Tibial nerve (tissue), 4 donors: ENCODE measurements at regions not wholly inside any gene's neighbourhood (a gene's known extent, or its start where the extent isn't known, plus 50 kb on each side); places are given as distances from the start of the nearest gene placed in this dataset.

Source experiments
- EP300 ChIP-seq, 2 donors: sonication (generic); formaldehyde crosslinking; IDR thresholded peaks; one replicate each; pipeline ENCODE4 v1.6.1; 2017; ENCODE audit warnings: antibody characterized with exemption in 2 of 2, mild to moderate bottlenecking in 1 of 2
- POLR2A ChIP-seq, 2 donors: fragments of 450-650 bp; IDR thresholded peaks; one replicate each; pipeline ENCODE4 v1.6.1; 2017; ENCODE audit warnings: antibody characterized with exemption in 2 of 2, mild to moderate bottlenecking in 2 of 2, moderate library complexity in 2 of 2
- TF ChIP-seq, protein P1 (sequence below), 5 experiments: fragments of 200-600 bp in 3 of 5; fragments of 450-650 bp in 2 of 5; sonication (generic) in 3 of 5; IDR thresholded peaks; one replicate each; pipeline ENCODE4 v1.5.1; 2016 to 2019; ENCODE audit warnings: antibody characterized with exemption in 5 of 5, mild to moderate bottlenecking in 3 of 5, moderate library complexity in 2 of 5

DNA sequence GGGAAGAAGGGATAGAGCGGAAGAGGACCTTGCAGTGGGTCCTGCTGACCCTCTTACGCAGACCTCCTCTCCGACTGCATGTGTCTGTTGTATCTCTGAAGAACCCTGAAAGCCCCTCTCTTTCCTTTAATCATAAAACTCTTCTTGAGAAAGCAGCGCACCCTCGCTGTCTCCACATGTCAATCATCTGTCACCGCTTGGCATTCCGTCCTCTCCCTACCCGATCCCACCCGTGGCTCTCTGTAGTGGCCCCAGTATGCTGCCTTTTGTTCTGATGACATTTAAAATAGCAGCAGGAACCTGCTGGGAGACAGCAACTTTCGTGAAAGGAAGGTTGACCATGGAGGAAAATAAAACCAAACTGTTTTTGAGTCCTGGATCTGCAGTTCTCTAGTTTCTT, 582.9 kb upstream of the SALL3 start:
- TF ChIP-seq, protein P1, sequence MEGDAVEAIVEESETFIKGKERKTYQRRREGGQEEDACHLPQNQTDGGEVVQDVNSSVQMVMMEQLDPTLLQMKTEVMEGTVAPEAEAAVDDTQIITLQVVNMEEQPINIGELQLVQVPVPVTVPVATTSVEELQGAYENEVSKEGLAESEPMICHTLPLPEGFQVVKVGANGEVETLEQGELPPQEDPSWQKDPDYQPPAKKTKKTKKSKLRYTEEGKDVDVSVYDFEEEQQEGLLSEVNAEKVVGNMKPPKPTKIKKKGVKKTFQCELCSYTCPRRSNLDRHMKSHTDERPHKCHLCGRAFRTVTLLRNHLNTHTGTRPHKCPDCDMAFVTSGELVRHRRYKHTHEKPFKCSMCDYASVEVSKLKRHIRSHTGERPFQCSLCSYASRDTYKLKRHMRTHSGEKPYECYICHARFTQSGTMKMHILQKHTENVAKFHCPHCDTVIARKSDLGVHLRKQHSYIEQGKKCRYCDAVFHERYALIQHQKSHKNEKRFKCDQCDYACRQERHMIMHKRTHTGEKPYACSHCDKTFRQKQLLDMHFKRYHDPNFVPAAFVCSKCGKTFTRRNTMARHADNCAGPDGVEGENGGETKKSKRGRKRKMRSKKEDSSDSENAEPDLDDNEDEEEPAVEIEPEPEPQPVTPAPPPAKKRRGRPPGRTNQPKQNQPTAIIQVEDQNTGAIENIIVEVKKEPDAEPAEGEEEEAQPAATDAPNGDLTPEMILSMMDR (IDR thresholded peaks at IDR 0.05) = no peak
- TF ChIP-seq POLR2A (IDR thresholded peaks at IDR 0.05) (no peak), EP300 (IDR thresholded peaks at IDR 0.05) (no peak)
